Astrocyte of the cerebellum (primary cell): ENCODE measurements at regions not wholly inside any gene's neighbourhood (a gene's known extent, or its start where the extent isn't known, plus 50 kb on each side); places are given as distances from the start of the nearest gene placed in this dataset.

Experiments used
- DNase-seq: peaks from one replicate; pipeline ENCODE4 v3.0.0-alpha.2; 2011; ENCODE audit warnings: low read depth
- H3K4me3 ChIP-seq: 2 replicates; pipeline ENCODE4 v1.5.1; 2011; ENCODE audit warnings: mild to moderate bottlenecking, low read depth, low read length, moderate library complexity
- CTCF ChIP-seq: IDR thresholded peaks from 2 replicates; pipeline ENCODE4 v1.5.1; 2012; ENCODE audit warnings: low read length, low read depth, moderate library complexity, mild to moderate bottlenecking; ENCODE audit errors: missing control alignments
- in situ Hi-C: cut with HindIII; loops from 2 replicates; pipeline ENCODE4 v1.10.0; 2017; ENCODE audit warnings: low sequenced_read_pairs

DNA sequence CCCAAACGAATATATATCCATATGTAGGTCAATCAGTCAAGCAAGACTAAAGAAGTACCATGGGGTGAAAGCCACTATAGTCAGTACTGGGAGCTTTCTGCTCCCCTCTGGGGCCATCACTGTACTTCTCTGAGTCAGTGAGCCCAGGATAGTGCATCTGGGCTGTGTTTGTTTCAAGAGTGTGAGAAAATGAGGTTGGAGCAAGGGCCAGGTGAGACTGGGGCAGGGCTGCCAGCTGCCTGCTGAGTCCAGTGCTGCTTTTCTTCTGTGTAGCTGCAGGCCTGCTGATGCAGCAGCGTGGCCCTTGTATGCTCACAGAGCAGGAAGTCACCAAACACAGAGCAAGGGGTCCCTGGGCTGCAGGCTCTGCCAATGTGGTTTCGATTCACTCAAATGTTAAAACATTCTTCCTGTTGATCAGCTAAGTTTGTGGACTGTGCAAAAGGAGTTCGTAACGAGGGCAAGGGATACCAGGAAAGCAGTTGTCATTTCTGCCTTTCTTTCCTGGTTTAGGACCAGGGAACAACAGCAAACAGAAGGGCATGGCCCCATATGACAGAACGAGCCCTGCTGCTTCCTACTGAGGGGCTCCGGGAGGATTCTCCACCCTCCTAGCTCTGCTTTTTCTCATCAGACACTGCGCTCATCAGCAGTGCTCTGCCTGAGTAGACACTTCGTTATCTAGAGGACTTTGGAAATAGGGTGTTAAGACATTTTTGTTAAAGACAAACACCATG lies 65.4 kb upstream of the TNS3 start:
- no peak for DNase-seq
- in situ Hi-C loops = no loop called here

DNA sequence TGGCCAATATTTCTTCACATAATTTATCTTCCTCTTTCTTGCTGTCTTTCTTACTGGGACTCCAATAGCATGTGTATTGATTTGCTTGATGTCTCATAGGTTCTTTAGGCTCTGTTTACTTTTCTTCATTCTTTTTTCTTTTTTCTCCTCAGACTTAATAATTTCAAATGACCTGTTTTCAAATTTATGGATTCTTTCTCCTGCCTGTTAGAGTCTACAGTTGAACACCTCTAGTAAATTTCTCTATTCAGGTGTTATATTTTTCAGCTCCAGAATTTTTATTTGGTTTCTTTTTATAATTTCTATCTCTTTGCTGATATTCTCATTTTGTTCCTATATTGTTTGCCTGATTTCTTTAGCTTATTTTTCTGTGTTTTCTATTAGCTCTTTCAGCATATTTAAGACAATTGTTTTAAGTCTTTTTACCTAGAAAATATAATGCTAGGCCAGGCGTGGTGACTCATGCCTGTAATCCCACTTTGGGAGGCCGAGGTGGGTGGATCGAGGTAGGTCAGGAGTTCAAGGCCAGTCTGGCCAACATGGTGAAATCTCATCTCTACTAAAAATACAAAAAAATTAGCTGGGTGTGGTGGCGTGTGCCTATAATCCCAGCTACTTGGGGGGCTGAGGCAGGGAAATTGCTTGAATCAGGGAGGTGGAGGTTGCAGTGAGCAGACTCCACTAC lies 61.9 kb upstream of the TNS3 start:
- TF ChIP-seq CTCF = no peak
- no peak overlapping the region for H3K4me3 ChIP-seq
- in situ Hi-C loops = no loop called here
- no peak for DNase-seq

More for the DNA sequence above, 65.4 kb upstream of the TNS3 start:
- no peak overlapping the region for H3K4me3 ChIP-seq
- TF ChIP-seq CTCF = no peak

DNA sequence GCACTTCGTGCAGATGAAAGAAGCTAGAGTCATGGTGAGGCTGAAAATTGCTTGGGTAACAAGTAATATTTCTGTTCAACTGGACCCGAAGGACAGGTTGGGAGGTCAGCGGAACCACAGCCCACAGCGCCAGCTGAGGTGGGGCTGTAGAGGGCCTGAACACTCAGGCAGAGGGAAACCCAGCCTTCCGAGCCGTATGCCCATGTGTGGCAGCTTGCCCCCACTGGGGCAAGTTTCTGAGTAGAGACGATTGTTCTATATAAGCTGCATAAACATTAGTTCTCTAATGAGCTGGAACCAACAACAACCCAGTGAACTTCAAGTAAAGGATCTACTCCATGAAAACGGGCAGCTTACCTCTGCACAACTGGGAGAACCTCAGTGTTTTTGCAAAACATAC lies 58.4 kb upstream of the TNS3 start:
- H3K4me3 ChIP-seq = no peak overlapping the region
- in situ Hi-C loops = no loop called here
- no peak for DNase-seq
- no peak for TF ChIP-seq CTCF

- TF ChIP-seq CTCF = no peak
- no peak overlapping the region for H3K4me3 ChIP-seq
- in situ Hi-C loops = no loop called here
- no peak for DNase-seq
Measured at GRCh38 chr7:47639495-47640110, 57.7 kb upstream of the TNS3 start.

DNA sequence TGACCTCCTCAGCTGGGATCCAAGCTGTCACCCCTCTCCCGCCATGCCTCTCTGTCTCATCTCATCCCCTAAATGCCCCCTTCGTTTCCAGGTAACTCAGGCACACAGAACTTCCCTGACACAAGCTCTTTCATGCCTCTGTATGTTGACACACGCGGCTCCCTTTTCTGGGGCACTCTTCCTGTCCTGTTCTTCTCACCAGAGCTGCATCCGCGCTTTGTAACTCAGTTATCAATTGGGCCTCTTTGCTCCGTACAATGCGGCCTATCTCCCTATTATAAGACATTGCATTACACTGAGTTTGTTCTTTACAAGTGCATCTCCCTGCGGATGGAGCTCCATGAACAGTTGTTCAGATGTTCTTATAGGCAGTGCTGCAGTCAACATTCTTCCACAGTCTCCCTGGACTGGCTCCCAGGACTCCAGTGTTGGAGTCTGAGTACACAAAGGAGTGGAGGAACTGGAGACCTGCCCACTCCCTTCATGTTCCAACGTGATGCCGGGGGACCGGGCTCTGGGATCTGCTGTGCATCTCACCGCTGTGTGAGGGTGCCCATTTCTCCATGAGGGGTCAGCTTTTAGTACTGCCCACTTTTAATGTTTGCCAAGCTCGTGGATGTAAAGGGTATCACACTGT lies 56.9 kb upstream of the TNS3 start:
- no peak overlapping the region for H3K4me3 ChIP-seq
- TF ChIP-seq CTCF = no peak
- in situ Hi-C loops = no loop called here

DNA sequence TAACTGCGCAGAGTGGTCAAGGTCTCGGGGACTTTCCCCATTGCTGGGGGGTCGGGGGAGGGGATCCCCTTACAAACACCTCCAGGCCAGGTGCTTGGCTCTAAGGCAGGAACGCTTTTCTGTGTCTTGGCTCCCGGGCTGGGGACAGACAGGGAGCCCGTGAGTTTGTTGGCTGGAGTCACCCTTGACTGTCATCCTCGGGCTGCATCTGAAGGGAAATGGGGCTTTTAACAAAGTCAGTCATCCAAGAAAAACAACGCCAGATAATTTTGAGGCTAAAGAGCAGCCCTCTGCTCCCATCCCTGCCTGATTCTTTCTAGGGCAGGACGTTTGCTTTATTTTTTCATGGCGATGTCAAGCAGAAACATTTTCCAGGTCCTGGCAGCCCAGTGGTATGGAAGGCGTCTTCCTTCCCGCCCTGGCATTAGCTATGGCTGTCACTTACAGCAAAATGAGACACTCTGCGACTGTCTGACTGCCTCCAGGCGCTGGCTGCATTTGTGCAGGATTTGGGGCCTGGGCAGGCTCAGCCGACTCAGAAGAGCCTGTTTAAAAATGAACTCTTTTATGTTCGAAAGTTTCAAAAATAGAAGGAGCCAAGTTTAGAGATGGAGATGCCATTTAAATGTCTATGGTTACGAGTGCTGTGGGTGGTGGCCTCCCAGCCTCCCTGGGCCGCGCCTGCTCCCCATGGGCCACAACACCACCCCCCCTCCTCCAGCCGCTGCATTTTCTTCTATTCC lies 54.7 kb upstream of the TNS3 start:
- TF ChIP-seq CTCF = no peak
- no peak overlapping the region for H3K4me3 ChIP-seq
- in situ Hi-C loops = no loop called here
- DNase-seq = no peak

More for the DNA sequence above, 56.9 kb upstream of the TNS3 start:
- peak; percentile 88 for DNase-seq
